ENCODE measurements at regions not wholly inside any gene's neighbourhood (a gene's known extent, or its start where the extent isn't known, plus 50 kb on each side); places are given as distances from the start of the nearest gene placed in this dataset.
"Not testable (repeated sequence)": the region's sequence is repeated elsewhere in the genome, so short reads cannot be mapped to it uniquely, and the experiment has no call there.

DNA sequence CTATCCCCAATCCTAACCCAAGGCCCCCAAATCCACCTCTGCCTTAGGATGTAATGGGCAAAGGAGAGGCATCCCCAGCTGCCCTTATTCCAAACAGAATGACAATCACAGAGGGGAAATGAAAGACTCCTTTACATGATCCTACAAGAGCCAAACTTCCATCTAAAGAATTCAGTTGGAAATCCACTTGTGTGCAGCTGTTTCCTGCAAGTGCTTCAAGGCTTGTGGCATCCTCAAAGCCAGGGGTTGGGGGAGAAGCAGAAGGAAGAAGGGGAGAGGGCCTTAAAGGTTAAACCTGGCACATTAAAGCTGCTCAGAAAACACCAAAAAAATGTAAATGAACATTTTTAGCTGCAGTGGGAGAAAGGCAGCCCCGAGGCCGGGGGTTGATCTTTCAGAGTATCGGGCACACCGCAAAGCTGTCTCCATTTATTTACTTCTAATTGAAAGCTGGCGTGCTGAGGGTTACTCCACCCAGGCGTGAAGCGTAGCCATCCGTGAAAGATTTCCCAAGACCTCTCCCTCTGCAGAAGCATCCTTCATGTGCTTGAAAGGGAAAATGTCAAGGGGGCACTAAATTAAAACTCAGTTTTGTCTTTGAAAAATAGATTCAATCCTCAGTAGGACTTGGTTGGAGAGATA, 217.8 kb downstream of the SHQ1 start:
- no peak for ATAC-seq (replicated peaks)
- Mint-ChIP-seq H3K4me1 (ENCODE audit: low read depth in 2 of 2) (peaks cover 4% of the 10 kb centered on the region in 2 donors), H3K9me3 (no peaks in the 10 kb centered on the region), H3K27me3 (peaks cover 6 to 7% of the 10 kb centered on the region in 2 donors), H3K36me3 (ENCODE audit: insufficient read depth) (no peaks in the 10 kb centered on the region), H3K27ac (no peak overlapping the region), H3K4me3 (no peak overlapping the region)
- DNase-seq = no peak

DNA sequence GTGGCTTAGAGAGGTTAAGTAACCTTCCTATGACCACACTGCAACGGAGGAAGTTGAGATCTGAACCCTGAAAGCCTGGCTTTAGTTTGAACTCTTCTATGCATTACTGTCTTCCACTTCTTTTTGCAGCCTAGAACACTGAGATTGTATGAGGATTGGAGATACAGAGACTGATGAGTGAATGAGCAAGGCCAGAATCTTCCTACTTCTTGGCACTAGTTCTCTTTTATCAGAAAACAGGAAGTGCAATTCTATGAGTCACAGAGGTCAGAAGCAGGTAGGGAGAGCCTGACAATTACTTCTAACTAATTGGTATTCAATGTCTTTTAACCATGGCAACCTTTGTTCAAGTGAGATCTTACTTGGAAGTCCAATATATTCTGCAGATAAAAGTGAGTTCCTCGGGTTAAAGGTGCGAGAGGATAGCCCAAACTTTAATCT, 219.0 kb downstream of the SHQ1 start:
- Mint-ChIP-seq H3K36me3 (ENCODE audit: insufficient read depth) (no peaks in the 10 kb centered on the region), H3K4me1 (ENCODE audit: low read depth in 2 of 2) (peaks cover 4% of the 10 kb centered on the region in 2 donors), H3K9me3 (no peaks in the 10 kb centered on the region), H3K27ac (peak overlapping the region; percentile 2 to 30), H3K4me3 (no peak overlapping the region), H3K27me3 (peaks cover 0 to 6% of the 10 kb centered on the region in 2 donors)
- peak; percentile 22 for ATAC-seq (replicated peaks)
- no peak for DNase-seq

DNA sequence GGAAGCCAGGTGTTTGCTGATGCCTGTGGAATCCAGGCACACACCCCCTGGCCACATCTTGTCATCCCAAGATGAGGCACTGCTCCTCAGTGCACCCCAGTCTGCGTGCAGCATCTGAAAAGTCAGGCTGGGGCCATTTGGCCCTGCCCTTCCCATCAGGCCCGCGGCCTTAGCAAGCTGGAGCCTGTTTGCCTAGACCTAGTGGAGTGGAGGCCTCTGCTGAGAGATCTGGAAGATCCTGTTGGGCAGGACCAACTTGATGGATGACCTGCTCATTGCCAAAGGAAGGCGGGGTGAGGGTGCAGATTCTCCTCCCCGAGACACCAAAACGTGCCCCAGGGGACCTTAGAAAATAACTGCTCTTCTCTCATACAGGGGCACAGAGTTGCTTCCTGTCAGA, 220.2 kb downstream of the SHQ1 start:
- H3K4me3 Mint-ChIP-seq = no peak overlapping the region
- no peak overlapping the region for H3K27ac Mint-ChIP-seq
- DNase-seq (no peak), ATAC-seq (replicated peaks) (no peak)
- H3K27me3 Mint-ChIP-seq = peaks cover 0 to 2% of the 10 kb centered on the region in 2 donors
- no peaks in the 10 kb centered on the region for H3K9me3 Mint-ChIP-seq
- no peaks in the 10 kb centered on the region for H3K36me3 Mint-ChIP-seq (ENCODE audit: insufficient read depth)
- peaks cover 4% of the 10 kb centered on the region in 2 donors for H3K4me1 Mint-ChIP-seq (ENCODE audit: low read depth in 2 of 2)

DNA sequence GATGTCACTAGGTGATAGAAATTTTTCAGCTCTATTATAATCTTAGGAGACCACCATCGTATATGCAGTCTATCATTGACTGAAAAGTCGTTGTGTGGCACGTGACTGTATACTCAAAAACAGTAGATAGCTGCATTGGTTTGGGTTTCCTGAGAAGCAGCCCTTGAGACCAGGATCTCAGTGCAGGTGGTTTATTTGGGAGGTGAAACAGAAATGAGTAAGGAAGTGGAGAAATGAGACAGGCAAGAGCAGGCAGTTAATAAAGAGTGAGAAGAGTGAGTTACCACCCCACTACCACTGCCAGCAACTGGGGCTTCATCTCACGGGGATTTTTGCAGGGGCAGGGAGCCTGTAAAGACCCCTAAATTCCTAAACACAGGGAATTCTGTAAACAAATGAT, 221.0 kb downstream of the SHQ1 start:
- no peak for DNase-seq
- Mint-ChIP-seq H3K9me3 (peaks cover 0 to 1% of the 10 kb centered on the region in 2 donors), H3K27me3 (peaks cover 0 to 5% of the 10 kb centered on the region in 2 donors), H3K4me3 (no peak overlapping the region), H3K36me3 (ENCODE audit: insufficient read depth) (no peaks in the 10 kb centered on the region), H3K4me1 (ENCODE audit: low read depth in 2 of 2) (peaks cover 4% of the 10 kb centered on the region in 2 donors), H3K27ac (no peak overlapping the region)
- no peak for ATAC-seq (replicated peaks)

DNA sequence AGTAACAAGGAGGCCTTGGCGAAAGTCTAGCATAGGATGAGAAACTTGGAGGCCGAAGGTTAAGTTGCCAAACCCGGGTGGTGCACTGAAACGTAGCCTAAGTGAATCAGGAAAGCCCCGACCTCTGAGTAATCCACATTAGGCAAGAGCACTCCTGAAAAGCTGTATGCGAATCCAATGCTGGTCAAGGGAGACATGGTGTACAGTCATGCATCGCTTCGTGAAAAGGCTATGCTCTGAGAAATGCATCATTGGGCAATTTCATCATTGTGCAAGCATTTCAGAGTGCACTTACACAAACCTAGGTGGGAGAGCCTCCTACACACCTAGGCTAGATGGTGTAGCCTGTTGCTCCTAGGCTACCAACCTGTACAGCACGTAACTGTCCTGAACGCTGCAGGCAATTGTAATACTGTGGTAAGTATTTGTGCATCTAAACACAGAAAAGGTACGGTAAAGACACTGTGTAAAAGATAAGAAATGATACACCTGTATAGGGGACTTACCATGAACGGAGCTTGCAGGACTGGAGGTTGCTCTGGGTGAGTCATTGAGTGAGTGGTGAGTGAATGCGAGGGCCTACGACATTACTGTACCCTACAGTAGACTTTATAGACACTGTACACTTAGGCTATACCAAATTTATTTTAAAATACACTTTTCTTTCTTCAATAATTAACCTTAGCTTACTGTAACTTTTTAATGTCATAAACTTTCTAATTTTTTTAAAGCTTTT, 222.5 kb downstream of the SHQ1 start:
- Mint-ChIP-seq H3K36me3 (ENCODE audit: insufficient read depth) (no peaks in the 10 kb centered on the region), H3K4me1 (ENCODE audit: low read depth in 2 of 2) (peaks cover 4% of the 10 kb centered on the region in 2 donors), H3K9me3 (peaks cover 0 to 2% of the 10 kb centered on the region in 2 donors), H3K4me3 (no peak overlapping the region), H3K27me3 (peaks cover 0 to 9% of the 10 kb centered on the region in 2 donors), H3K27ac (no peak overlapping the region)
- DNase-seq (no peak), ATAC-seq (replicated peaks) (no peak)

DNA sequence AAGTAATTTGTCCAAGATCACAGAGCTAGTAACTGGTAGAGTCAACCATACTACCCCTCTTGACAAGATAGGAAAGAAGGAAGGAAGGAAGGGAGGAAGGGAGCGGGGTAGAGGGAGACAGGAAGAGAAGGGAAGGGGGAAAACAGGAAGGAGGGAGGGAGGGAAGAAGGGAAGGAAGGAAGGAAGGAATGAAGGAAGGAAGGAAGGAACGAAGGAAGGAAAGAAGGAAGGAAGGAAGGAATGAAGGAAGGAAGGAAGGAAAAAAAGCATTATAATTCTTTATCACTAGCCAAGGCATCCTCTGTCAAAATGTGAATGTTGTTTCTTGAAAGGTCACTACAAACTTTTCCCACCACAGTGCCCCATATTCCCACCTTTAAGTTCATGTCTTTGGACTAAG, 223.6 kb downstream of the SHQ1 start:
- Mint-ChIP-seq H3K27me3 (peaks cover 0 to 9% of the 10 kb centered on the region in 2 donors), H3K4me3 (no peak overlapping the region)

DNA sequence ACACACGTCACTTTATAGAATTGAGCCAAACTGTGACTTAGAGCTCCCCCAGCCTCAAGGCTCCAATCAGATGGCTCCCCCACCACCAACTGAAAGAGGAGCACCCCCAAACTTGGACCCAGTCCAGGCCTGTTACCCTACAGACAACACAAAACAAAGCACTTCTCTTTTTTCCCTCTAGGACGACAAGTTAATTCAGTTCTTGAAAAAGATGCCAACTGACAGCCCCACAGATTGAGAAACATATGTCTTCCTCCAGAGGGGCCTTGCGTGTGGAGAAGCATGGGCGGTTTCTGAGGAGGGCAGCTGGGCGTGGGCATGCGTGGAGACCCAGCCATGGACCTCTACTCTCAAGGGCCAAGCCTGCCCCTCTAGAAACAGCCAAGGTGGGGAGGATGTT, 229.5 kb downstream of the SHQ1 start:
- Mint-ChIP-seq H3K9me3 (peaks cover 0 to 2% of the 10 kb centered on the region in 2 donors), H3K36me3 (ENCODE audit: insufficient read depth) (no peaks in the 10 kb centered on the region), H3K27me3 (peaks cover 0 to 9% of the 10 kb centered on the region in 2 donors), H3K4me1 (ENCODE audit: low read depth in 2 of 2) (peaks cover 0 to 7% of the 10 kb centered on the region in 2 donors), H3K27ac (no peak overlapping the region), H3K4me3 (no peak overlapping the region)
- ATAC-seq (replicated peaks) (no peak), DNase-seq (no peak)

More for the DNA sequence above, 223.6 kb downstream of the SHQ1 start:
- ATAC-seq (replicated peaks) = no peak
- Mint-ChIP-seq H3K9me3 (peaks cover 0 to 2% of the 10 kb centered on the region in 2 donors), H3K4me1 (ENCODE audit: low read depth in 2 of 2) (peaks cover 4% of the 10 kb centered on the region in 2 donors), H3K36me3 (ENCODE audit: insufficient read depth) (no peaks in the 10 kb centered on the region), H3K27ac (no peak overlapping the region)
- DNase-seq = no peak

DNA sequence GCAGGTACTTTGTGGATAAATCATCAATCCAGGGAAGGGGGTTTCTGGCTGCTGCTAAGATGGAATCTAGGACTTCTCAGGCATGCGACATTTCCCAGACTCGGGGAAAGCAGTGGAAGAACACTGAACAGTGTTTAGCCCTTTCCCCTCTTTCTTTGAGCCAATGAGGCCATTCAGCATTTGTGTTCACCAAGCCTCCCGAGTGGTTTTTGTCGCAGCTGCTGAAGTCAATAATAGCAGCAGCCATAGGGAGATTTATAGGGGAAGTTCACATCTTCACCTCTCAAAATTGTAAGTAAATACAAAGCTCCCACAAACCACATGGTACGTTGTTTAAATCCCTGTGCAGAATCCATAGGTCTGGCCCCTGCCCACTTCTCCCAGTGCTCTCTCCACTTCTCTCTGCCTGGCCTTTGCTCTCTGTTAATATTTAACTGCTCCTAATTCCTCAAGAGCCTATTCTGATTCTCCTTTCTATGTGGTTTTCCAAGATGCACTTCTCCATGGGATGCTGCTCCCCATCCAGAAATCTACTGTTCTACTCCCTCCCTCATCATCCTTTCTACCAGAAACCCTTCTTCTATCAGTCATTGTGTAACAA, 230.7 kb downstream of the SHQ1 start:
- Mint-ChIP-seq H3K9me3 (peaks cover 0 to 2% of the 10 kb centered on the region in 2 donors), H3K4me3 (no peak overlapping the region), H3K36me3 (ENCODE audit: insufficient read depth) (no peaks in the 10 kb centered on the region), H3K27me3 (peaks cover 0 to 6% of the 10 kb centered on the region in 2 donors), H3K27ac (no peak overlapping the region), H3K4me1 (ENCODE audit: low read depth in 2 of 2) (peaks cover 0 to 7% of the 10 kb centered on the region in 2 donors)
- ATAC-seq (replicated peaks) (no peak), DNase-seq (no peak)

DNA sequence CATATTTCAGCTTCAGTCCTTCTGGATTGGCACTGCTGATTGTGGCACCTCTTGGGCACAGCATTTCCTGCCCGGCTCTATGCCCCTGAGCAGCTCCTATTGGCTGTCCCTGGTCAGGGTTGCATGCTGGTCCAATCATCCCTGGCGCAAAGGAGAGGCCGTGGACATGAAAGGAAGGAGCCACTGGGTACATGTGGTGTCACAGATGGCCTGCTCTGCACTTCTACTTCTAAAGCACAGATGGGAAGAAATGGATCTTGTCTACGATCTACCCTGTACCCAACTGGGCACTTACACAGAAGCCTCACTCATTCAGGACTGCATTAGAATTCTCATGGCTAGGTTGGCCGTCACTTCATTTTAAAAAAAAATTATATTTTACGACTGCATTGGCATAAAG, 232.5 kb downstream of the SHQ1 start:
- no peak overlapping the region for H3K4me3 Mint-ChIP-seq
- H3K27ac Mint-ChIP-seq = no peak overlapping the region
- no peak for DNase-seq
- no peaks in the 10 kb centered on the region for H3K36me3 Mint-ChIP-seq (ENCODE audit: insufficient read depth)
- H3K27me3 Mint-ChIP-seq = no peaks in the 10 kb centered on the region
- no peaks in the 10 kb centered on the region for H3K9me3 Mint-ChIP-seq
- no peak for ATAC-seq (replicated peaks)
- H3K4me1 Mint-ChIP-seq (ENCODE audit: low read depth in 2 of 2) = peaks cover 0 to 7% of the 10 kb centered on the region in 2 donors

DNA sequence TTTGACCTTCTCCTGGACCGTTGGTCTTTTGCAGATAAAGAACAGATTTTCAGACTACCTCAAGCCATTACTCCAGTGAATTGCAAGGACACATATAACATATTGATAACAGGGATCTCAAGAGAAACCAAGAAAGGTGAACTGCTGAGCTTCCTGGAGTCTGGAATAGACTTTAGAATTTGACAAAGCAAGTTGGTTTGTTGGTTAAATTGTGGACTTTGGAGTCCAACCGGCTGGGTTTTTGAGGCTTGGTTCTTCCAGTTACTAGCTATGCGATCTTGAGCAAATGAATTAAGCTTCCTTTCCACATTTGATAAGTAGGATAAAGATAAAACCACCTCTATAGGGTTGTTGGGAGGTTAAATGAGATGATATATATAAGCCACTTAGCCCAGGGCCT, 233.1 kb downstream of the SHQ1 start:
- Mint-ChIP-seq H3K4me1 (ENCODE audit: low read depth in 2 of 2) (peaks cover 0 to 7% of the 10 kb centered on the region in 2 donors), H3K27me3 (no peaks in the 10 kb centered on the region), H3K36me3 (ENCODE audit: insufficient read depth) (no peaks in the 10 kb centered on the region), H3K4me3 (no peak overlapping the region), H3K27ac (no peak overlapping the region), H3K9me3 (no peaks in the 10 kb centered on the region)
- ATAC-seq (replicated peaks) = no peak
- DNase-seq = no peak

DNA sequence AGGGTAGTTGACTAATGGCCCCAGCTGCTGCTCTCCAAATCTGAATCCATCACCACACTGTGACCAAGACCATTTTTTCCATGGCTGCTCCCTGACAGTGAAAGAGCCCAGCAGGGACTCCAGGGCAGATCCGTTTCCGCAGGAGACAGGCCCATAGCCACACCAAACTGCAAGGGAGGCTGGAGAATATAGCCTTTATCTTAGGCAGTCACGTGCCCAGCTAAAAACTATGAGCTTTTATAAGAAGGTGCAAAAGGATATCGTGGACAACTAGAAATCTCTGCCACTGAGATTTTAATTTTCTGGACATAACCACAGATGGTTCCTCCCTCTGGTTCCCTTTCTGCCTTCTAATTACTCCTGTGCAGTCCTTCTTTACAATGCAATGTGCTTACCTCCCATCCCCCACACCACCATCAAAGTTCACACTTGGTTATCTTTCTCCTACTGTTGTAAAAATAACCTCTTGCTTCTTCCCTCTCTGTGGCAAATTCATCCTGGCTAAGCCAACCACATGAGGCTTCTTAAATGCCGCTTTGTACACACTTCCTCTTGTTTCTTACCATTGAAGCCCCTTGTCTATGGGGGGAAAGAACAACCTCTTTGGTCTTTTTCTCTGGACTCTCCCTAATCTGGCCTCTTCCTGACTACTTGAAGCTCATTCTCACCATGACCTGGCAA, 233.7 kb downstream of the SHQ1 start:
- Mint-ChIP-seq H3K36me3 (ENCODE audit: insufficient read depth) (no peaks in the 10 kb centered on the region), H3K27me3 (no peaks in the 10 kb centered on the region), H3K27ac (no peak overlapping the region), H3K9me3 (no peaks in the 10 kb centered on the region), H3K4me1 (ENCODE audit: low read depth in 2 of 2) (peaks cover 0 to 7% of the 10 kb centered on the region in 2 donors), H3K4me3 (no peak overlapping the region)
- ATAC-seq (replicated peaks) (no peak), DNase-seq (no peak)

DNA sequence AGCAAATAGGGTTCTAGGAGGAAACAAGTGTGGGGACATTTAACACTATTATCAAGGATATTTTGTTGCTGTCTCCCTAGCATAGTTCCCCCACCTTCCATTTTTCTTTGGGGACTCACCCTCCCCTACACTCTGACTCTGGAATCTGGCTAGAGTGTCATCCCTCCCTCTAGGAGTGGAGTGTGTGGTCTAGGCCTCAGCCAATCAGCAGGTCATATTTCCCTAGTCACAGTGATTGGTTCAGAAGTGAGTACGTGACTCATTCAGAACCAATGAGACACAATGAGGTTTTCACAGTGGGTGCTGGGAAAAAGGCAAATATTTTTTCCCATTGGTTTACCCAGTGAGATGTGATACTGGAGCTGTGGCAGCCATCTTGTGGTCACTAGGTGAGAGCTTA, 234.4 kb downstream of the SHQ1 start:
- no peak for ATAC-seq (replicated peaks)
- no peak for DNase-seq
- Mint-ChIP-seq H3K36me3 (ENCODE audit: insufficient read depth) (no peaks in the 10 kb centered on the region), H3K27me3 (no peaks in the 10 kb centered on the region), H3K4me1 (ENCODE audit: low read depth in 2 of 2) (peaks cover 0 to 7% of the 10 kb centered on the region in 2 donors), H3K4me3 (no peak overlapping the region), H3K27ac (no peak overlapping the region), H3K9me3 (no peaks in the 10 kb centered on the region)

DNA sequence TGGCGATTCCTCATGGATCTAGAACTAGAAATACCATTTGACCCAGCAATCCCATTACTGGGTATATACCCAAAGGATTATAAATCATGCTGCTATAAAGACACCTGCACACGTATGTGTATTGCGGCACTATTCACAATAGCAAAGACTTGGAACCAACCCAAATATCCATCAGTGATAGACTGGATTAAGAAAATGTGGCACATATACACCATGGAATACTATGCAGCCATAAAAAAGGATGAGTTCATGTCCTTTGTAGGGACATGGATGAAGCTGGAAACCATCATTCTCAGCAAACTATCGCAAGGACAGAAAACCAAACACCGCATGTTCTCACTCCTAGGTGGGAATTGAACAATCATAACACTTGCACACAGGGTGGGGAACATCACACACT, 239.1 kb downstream of the SHQ1 start:
- H3K9me3 Mint-ChIP-seq; DNase-seq; H3K27ac Mint-ChIP-seq; ATAC-seq (replicated peaks); H3K36me3 Mint-ChIP-seq (ENCODE audit: insufficient read depth); H3K4me1 Mint-ChIP-seq (ENCODE audit: low read depth in 2 of 2); H3K4me3 Mint-ChIP-seq: not testable (repeated sequence)
- H3K27me3 Mint-ChIP-seq = peaks cover 13 to 16% of the 10 kb centered on the region in 2 donors

All from effector memory CD8-positive, alpha-beta T cell (primary cell).